ENCODE measurements at regions not wholly inside any gene's neighbourhood (a gene's known extent, or its start where the extent isn't known, plus 50 kb on each side); places are given as distances from the start of the nearest gene placed in this dataset.

- Histone ChIP-seq H3K9ac (ENCODE audit: low read length) (no peak overlapping the region), H2BK5ac (ENCODE audit: low read depth, low read length, poor library complexity, severe bottlenecking) (no peak overlapping the region), H3K27ac (ENCODE audit: low read length, poor library complexity, severe bottlenecking) (no peak overlapping the region), H3K4me2 (ENCODE audit: low read length, poor library complexity, severe bottlenecking) (no peak overlapping the region), H3K79me1 (replicated peaks; ENCODE audit: low read length, poor library complexity, severe bottlenecking) (no peaks in the 10 kb centered on the region), H2BK15ac (ENCODE audit: low read depth, poor library complexity, severe bottlenecking) (no peak overlapping the region), H3K14ac (ENCODE audit: low read length in 2 of 2) (no peak overlapping the region), H3K4me3 (ENCODE audit: insufficient read depth in 1 of 2, low read depth in 1 of 2, low read length in 2 of 2) (no peak overlapping the region), H3K9me3 (ENCODE audit: control insufficient read depth, low read length) (peaks cover 10% of the 10 kb centered on the region), H2BK120ac (ENCODE audit: low read depth, low read length) (no peak overlapping the region), H3K27me3 (ENCODE audit: control insufficient read depth in 1 of 2, insufficient read depth in 1 of 2, low read length in 2 of 2) (no peaks in the 10 kb centered on the region), H2AFZ (ENCODE audit: low read depth, low read length) (no peak overlapping the region), H3K23ac (ENCODE audit: low read length in 2 of 2) (no peak overlapping the region), H3K4me1 (ENCODE audit: control insufficient read depth, insufficient read depth, low read depth, low read length) (no peaks in the 10 kb centered on the region), H4K91ac (ENCODE audit: low read length) (no peak overlapping the region), H3K36me3 (ENCODE audit: control insufficient read depth in 1 of 2, insufficient read depth in 2 of 2, low read depth in 1 of 2, low read length in 2 of 2) (no peaks in the 10 kb centered on the region), H3K4ac (ENCODE audit: low read depth in 1 of 2, low read length in 2 of 2) (no peak overlapping the region), H4K8ac (ENCODE audit: low read length) (no peak overlapping the region), H3K18ac (ENCODE audit: low read depth in 1 of 2, low read length in 2 of 2) (no peak overlapping the region), H2AK5ac (ENCODE audit: low read length, severe bottlenecking) (no peak overlapping the region), H2BK12ac (ENCODE audit: low read length in 2 of 2) (no peak overlapping the region)
- WGBS: 100% methylated on average over 2 of the region's 2 CpGs
- DNase-seq: no peak
Measured at GRCh38 chr5:67526793-67527192, 330.2 kb upstream of the CD180 start.

- Histone ChIP-seq H4K91ac (ENCODE audit: low read length) (peak overlapping the region; percentile 27), H3K18ac (ENCODE audit: low read depth in 1 of 2, low read length in 2 of 2) (peak overlapping the region; percentile 54 to 73), H3K27ac (ENCODE audit: low read length, poor library complexity, severe bottlenecking) (no peak overlapping the region), H3K4ac (ENCODE audit: low read depth in 1 of 2, low read length in 2 of 2) (no peak overlapping the region), H2BK15ac (ENCODE audit: low read depth, poor library complexity, severe bottlenecking) (no peak overlapping the region), H3K9me3 (ENCODE audit: control insufficient read depth, low read length) (no peaks in the 10 kb centered on the region), H3K4me2 (ENCODE audit: low read length, poor library complexity, severe bottlenecking) (no peak overlapping the region), H2BK120ac (ENCODE audit: low read depth, low read length) (no peak overlapping the region), H2BK12ac (ENCODE audit: low read length in 2 of 2) (peak overlapping the region in 1 of 2 experiments; percentile 77), H3K4me1 (ENCODE audit: control insufficient read depth, insufficient read depth, low read depth, low read length) (peaks cover 1% of the 10 kb centered on the region), H2BK5ac (ENCODE audit: low read depth, low read length, poor library complexity, severe bottlenecking) (peak overlapping the region; percentile 25), H3K79me1 (replicated peaks; ENCODE audit: low read length, poor library complexity, severe bottlenecking) (no peaks in the 10 kb centered on the region), H3K23ac (ENCODE audit: low read length in 2 of 2) (no peak overlapping the region), H3K9ac (ENCODE audit: low read length) (no peak overlapping the region), H2AK5ac (ENCODE audit: low read length, severe bottlenecking) (no peak overlapping the region), H3K4me3 (ENCODE audit: insufficient read depth in 1 of 2, low read depth in 1 of 2, low read length in 2 of 2) (no peak overlapping the region), H3K27me3 (ENCODE audit: control insufficient read depth in 1 of 2, insufficient read depth in 1 of 2, low read length in 2 of 2) (no peaks in the 10 kb centered on the region), H2AFZ (ENCODE audit: low read depth, low read length) (no peak overlapping the region), H3K36me3 (ENCODE audit: control insufficient read depth in 1 of 2, insufficient read depth in 2 of 2, low read depth in 1 of 2, low read length in 2 of 2) (no peaks in the 10 kb centered on the region), H3K14ac (ENCODE audit: low read length in 2 of 2) (no peak overlapping the region), H4K8ac (ENCODE audit: low read length) (peak overlapping the region; percentile 37)
- no peak for DNase-seq
- WGBS: 92% methylated on average over 5 of the region's 6 CpGs
Measured at GRCh38 chr5:67520161-67520908, 323.7 kb upstream of the CD180 start.

- Histone ChIP-seq H3K79me1 (replicated peaks; ENCODE audit: low read length, poor library complexity, severe bottlenecking) (no peaks in the 10 kb centered on the region), H3K14ac (ENCODE audit: low read length in 2 of 2) (no peak overlapping the region), H3K4ac (ENCODE audit: low read depth in 1 of 2, low read length in 2 of 2) (peak overlapping the region; percentile 57 to 88), H2BK15ac (ENCODE audit: low read depth, poor library complexity, severe bottlenecking) (no peak overlapping the region), H3K4me2 (ENCODE audit: low read length, poor library complexity, severe bottlenecking) (no peak overlapping the region), H3K9ac (ENCODE audit: low read length) (no peak overlapping the region), H2BK120ac (ENCODE audit: low read depth, low read length) (no peak overlapping the region), H3K36me3 (ENCODE audit: control insufficient read depth in 1 of 2, insufficient read depth in 2 of 2, low read depth in 1 of 2, low read length in 2 of 2) (no peaks in the 10 kb centered on the region), H3K4me1 (ENCODE audit: control insufficient read depth, insufficient read depth, low read depth, low read length) (peaks cover 1% of the 10 kb centered on the region), H4K8ac (ENCODE audit: low read length) (no peak overlapping the region), H3K9me3 (ENCODE audit: control insufficient read depth, low read length) (no peaks in the 10 kb centered on the region), H3K23ac (ENCODE audit: low read length in 2 of 2) (no peak overlapping the region), H2AFZ (ENCODE audit: low read depth, low read length) (no peak overlapping the region), H2AK5ac (ENCODE audit: low read length, severe bottlenecking) (no peak overlapping the region), H3K27me3 (ENCODE audit: control insufficient read depth in 1 of 2, insufficient read depth in 1 of 2, low read length in 2 of 2) (no peaks in the 10 kb centered on the region), H2BK5ac (ENCODE audit: low read depth, low read length, poor library complexity, severe bottlenecking) (no peak overlapping the region), H3K27ac (ENCODE audit: low read length, poor library complexity, severe bottlenecking) (no peak overlapping the region), H3K18ac (ENCODE audit: low read depth in 1 of 2, low read length in 2 of 2) (peak overlapping the region; percentile 85 to 87), H4K91ac (ENCODE audit: low read length) (no peak overlapping the region), H3K4me3 (ENCODE audit: insufficient read depth in 1 of 2, low read depth in 1 of 2, low read length in 2 of 2) (no peak overlapping the region), H2BK12ac (ENCODE audit: low read length in 2 of 2) (peak overlapping the region in 1 of 2 experiments; percentile 77)
- WGBS: 100% methylated on average over 1 of the region's 2 CpGs
- no peak for DNase-seq
Measured at GRCh38 chr5:67518227-67518626, 321.6 kb upstream of the CD180 start.

- Histone ChIP-seq H3K79me1 (replicated peaks; ENCODE audit: low read length, poor library complexity, severe bottlenecking) (no peaks in the 10 kb centered on the region), H3K36me3 (ENCODE audit: control insufficient read depth in 1 of 2, insufficient read depth in 2 of 2, low read depth in 1 of 2, low read length in 2 of 2) (no peaks in the 10 kb centered on the region), H3K4ac (ENCODE audit: low read depth in 1 of 2, low read length in 2 of 2) (no peak overlapping the region), H3K4me3 (ENCODE audit: insufficient read depth in 1 of 2, low read depth in 1 of 2, low read length in 2 of 2) (no peak overlapping the region), H2AFZ (ENCODE audit: low read depth, low read length) (no peak overlapping the region), H3K4me2 (ENCODE audit: low read length, poor library complexity, severe bottlenecking) (no peak overlapping the region), H4K91ac (ENCODE audit: low read length) (peak overlapping the region; percentile 75), H2AK5ac (ENCODE audit: low read length, severe bottlenecking) (no peak overlapping the region), H4K8ac (ENCODE audit: low read length) (no peak overlapping the region), H3K4me1 (ENCODE audit: control insufficient read depth, insufficient read depth, low read depth, low read length) (peaks cover 1% of the 10 kb centered on the region), H3K14ac (ENCODE audit: low read length in 2 of 2) (no peak overlapping the region), H3K23ac (ENCODE audit: low read length in 2 of 2) (no peak overlapping the region), H3K18ac (ENCODE audit: low read depth in 1 of 2, low read length in 2 of 2) (peak overlapping the region in 1 of 2 experiments; percentile 86), H3K9me3 (ENCODE audit: control insufficient read depth, low read length) (no peaks in the 10 kb centered on the region), H2BK12ac (ENCODE audit: low read length in 2 of 2) (peak overlapping the region in 1 of 2 experiments; percentile 10), H3K9ac (ENCODE audit: low read length) (no peak overlapping the region), H3K27me3 (ENCODE audit: control insufficient read depth in 1 of 2, insufficient read depth in 1 of 2, low read length in 2 of 2) (no peaks in the 10 kb centered on the region), H2BK15ac (ENCODE audit: low read depth, poor library complexity, severe bottlenecking) (no peak overlapping the region), H2BK120ac (ENCODE audit: low read depth, low read length) (peak overlapping the region; percentile 73), H2BK5ac (ENCODE audit: low read depth, low read length, poor library complexity, severe bottlenecking) (no peak overlapping the region), H3K27ac (ENCODE audit: low read length, poor library complexity, severe bottlenecking) (peak overlapping the region; percentile 26)
- DNase-seq: peak; percentile 66
- 56% methylated on average over 6 of the region's 6 CpGs for WGBS
Measured at GRCh38 chr5:67516948-67517565, 320.5 kb upstream of the CD180 start.
